Uterus (tissue), 2 donors: ENCODE measurements at regions not wholly inside any gene's neighbourhood (a gene's known extent, or its start where the extent isn't known, plus 50 kb on each side); places are given as distances from the start of the nearest gene placed in this dataset.

ENCODE experiments used
- POLR2A ChIP-seq, 2 donors: fragments of 450-650 bp; IDR thresholded peaks; one replicate each; pipeline ENCODE4 v1.6.1; 2016; ENCODE audit warnings: antibody characterized with exemption in 2 of 2, mild to moderate bottlenecking in 1 of 2, moderate library complexity in 1 of 2
- TF ChIP-seq, protein P1 (sequence below), 4 experiments: fragments of 200-600 bp in 2 of 4; fragments of 450-650 bp in 2 of 4; sonication (generic) in 2 of 4; IDR thresholded peaks; one replicate each; pipeline ENCODE4 v1.5.1; 2016 to 2019; ENCODE audit warnings: antibody characterized with exemption in 4 of 4, mild to moderate bottlenecking in 2 of 4, moderate library complexity in 1 of 4

GRCh38 chr12:47311010-47311409, 231.3 kb upstream of the AMIGO2 start:
- TF ChIP-seq, protein P1, sequence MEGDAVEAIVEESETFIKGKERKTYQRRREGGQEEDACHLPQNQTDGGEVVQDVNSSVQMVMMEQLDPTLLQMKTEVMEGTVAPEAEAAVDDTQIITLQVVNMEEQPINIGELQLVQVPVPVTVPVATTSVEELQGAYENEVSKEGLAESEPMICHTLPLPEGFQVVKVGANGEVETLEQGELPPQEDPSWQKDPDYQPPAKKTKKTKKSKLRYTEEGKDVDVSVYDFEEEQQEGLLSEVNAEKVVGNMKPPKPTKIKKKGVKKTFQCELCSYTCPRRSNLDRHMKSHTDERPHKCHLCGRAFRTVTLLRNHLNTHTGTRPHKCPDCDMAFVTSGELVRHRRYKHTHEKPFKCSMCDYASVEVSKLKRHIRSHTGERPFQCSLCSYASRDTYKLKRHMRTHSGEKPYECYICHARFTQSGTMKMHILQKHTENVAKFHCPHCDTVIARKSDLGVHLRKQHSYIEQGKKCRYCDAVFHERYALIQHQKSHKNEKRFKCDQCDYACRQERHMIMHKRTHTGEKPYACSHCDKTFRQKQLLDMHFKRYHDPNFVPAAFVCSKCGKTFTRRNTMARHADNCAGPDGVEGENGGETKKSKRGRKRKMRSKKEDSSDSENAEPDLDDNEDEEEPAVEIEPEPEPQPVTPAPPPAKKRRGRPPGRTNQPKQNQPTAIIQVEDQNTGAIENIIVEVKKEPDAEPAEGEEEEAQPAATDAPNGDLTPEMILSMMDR (IDR thresholded peaks at IDR 0.05): no peak
- TF ChIP-seq POLR2A (IDR thresholded peaks at IDR 0.05): no peak
